Osteoblast (primary cell): ENCODE measurements at regions not wholly inside any gene's neighbourhood (a gene's known extent, or its start where the extent isn't known, plus 50 kb on each side); places are given as distances from the start of the nearest gene placed in this dataset. TPM values are rescaled to one million over a fixed set of nuclear protein-coding genes. Genes with fewer than 3 reads are reported as not detected.

Experiments used
- DNase-seq: peaks from one replicate; pipeline ENCODE4 v3.0.0; 2011; ENCODE audit warnings: low spot score, mixed read lengths; ENCODE audit not compliant: insufficient read length; ENCODE audit errors: missing footprints
- H2AFZ ChIP-seq: 2 replicates; pipeline ENCODE4 v1.6.0; 2011; ENCODE audit warnings: mild to moderate bottlenecking, low read length
- H3K27ac ChIP-seq: 2 replicates; pipeline ENCODE4 v1.5.1; 2011; ENCODE audit warnings: mild to moderate bottlenecking, low read depth, low read length, moderate library complexity
- H3K27me3 ChIP-seq: 2 replicates; pipeline ENCODE4 v1.6.0; 2012; ENCODE audit warnings: mild to moderate bottlenecking, control low read depth, inconsistent platforms, low read length, moderate library complexity; ENCODE audit not compliant: insufficient read depth
- H3K36me3 ChIP-seq: 2 replicates; pipeline ENCODE4 v1.5.1; 2011; ENCODE audit warnings: mild to moderate bottlenecking, low read length, control low read depth, moderate library complexity; ENCODE audit not compliant: insufficient read depth
- H3K4me1 ChIP-seq: 2 replicates; pipeline ENCODE4 v1.5.1; 2011; ENCODE audit warnings: mild to moderate bottlenecking, low read length, control low read depth, moderate library complexity; ENCODE audit not compliant: insufficient read depth
- H3K4me2 ChIP-seq: 2 replicates; pipeline ENCODE4 v1.6.0; 2011; ENCODE audit warnings: mild to moderate bottlenecking, low read length; ENCODE audit not compliant: insufficient read depth
- H3K4me3 ChIP-seq: fragments of 200-600 bp; sonication (generic); 3 replicates; pipeline ENCODE4 v1.5.1; 2012; ENCODE audit warnings: mild to moderate bottlenecking, low read length, inconsistent platforms; ENCODE audit not compliant: insufficient read depth
- H3K79me2 ChIP-seq: 2 replicates; pipeline ENCODE4 v1.6.0; 2012; ENCODE audit warnings: mild to moderate bottlenecking, low read length, control low read depth, inconsistent platforms; ENCODE audit not compliant: insufficient read depth
- H3K9me3 ChIP-seq: 2 replicates; pipeline ENCODE4 v1.5.1; 2011; ENCODE audit warnings: low read depth, low read length, control low read depth
- H4K20me1 ChIP-seq: 2 replicates; pipeline ENCODE4 v1.6.0; 2012; ENCODE audit warnings: mild to moderate bottlenecking, low read length, control low read depth; ENCODE audit not compliant: insufficient read depth
- small RNA-seq: library from RNA; depleted of rRNA; stranded (forward); fragments of <200 nt; gene quantifications from one replicate; pipeline ENCODE3, GENCODE V24; 2012
- TF ChIP-seq, protein P1 (sequence below): IDR thresholded peaks from 2 replicates; pipeline ENCODE4 v1.5.1; 2011; ENCODE audit warnings: mild to moderate bottlenecking, low read depth, low read length, moderate library complexity; ENCODE audit errors: extremely low read depth

DNA sequence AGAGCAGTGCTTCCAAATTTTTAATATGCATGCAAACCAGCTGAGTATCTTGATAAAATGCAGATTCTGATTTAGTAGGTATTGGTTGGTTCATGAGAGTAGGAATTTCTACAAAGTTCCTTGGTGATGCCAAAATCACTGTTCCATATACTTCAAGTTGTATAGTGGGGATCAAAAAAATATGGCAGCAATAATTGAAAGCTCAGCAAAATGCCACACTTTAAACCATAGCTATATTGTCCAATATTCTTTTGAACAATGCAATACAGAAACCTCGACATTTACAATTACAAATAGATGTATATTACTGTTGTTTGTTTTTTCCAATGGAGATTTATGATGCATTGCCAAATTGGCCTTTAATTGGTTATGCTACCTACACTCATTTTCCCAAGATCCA, 55.7 kb upstream of the NCAM2 start:
- H3K4me2 ChIP-seq, result no peak overlapping the region
- H3K4me3 ChIP-seq, result no peak overlapping the region
- no peaks in the 10 kb centered on the region for H3K27me3 ChIP-seq
- H2AFZ ChIP-seq, result no peak overlapping the region
- H3K4me1 ChIP-seq, result no peaks in the 10 kb centered on the region
- peaks cover 5% of the 10 kb centered on the region for H3K9me3 ChIP-seq
- no peaks in the 10 kb centered on the region for H4K20me1 ChIP-seq
- no peaks in the 10 kb centered on the region for H3K36me3 ChIP-seq
- H3K79me2 ChIP-seq, result no peaks in the 10 kb centered on the region
- TF ChIP-seq, protein P1, sequence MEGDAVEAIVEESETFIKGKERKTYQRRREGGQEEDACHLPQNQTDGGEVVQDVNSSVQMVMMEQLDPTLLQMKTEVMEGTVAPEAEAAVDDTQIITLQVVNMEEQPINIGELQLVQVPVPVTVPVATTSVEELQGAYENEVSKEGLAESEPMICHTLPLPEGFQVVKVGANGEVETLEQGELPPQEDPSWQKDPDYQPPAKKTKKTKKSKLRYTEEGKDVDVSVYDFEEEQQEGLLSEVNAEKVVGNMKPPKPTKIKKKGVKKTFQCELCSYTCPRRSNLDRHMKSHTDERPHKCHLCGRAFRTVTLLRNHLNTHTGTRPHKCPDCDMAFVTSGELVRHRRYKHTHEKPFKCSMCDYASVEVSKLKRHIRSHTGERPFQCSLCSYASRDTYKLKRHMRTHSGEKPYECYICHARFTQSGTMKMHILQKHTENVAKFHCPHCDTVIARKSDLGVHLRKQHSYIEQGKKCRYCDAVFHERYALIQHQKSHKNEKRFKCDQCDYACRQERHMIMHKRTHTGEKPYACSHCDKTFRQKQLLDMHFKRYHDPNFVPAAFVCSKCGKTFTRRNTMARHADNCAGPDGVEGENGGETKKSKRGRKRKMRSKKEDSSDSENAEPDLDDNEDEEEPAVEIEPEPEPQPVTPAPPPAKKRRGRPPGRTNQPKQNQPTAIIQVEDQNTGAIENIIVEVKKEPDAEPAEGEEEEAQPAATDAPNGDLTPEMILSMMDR, result no peak
- no peak for DNase-seq
- no peak overlapping the region for H3K27ac ChIP-seq

DNA sequence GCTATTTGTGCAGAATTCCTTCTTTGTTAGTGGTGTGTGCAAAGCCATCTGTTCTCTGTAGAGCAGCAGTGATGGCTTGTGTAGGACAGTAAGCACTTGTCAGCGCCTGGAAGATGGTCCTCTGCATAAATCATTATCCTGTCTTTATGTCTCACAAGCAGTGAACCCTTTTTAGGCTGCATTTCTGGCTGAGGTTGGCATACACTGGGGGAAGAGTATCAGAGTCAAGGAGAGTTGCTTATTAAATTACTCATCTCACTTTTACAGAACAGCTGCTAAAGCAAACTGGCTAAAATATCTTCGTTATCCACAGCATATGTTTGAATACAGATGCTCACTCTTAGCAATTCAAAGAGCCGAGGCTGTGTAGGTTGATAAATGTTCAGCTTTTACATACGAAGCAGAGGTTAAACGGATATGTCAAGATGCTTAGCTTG, 54.6 kb upstream of the NCAM2 start:
- Histone ChIP-seq H2AFZ (no peak overlapping the region), H3K79me2 (no peaks in the 10 kb centered on the region), H3K9me3 (peaks cover 5% of the 10 kb centered on the region), H3K4me3 (no peak overlapping the region), H3K27me3 (no peaks in the 10 kb centered on the region), H3K4me2 (no peak overlapping the region), H4K20me1 (no peaks in the 10 kb centered on the region), H3K4me1 (no peaks in the 10 kb centered on the region), H3K36me3 (no peaks in the 10 kb centered on the region), H3K27ac (no peak overlapping the region)
- TF ChIP-seq, protein P1, result no peak
- DNase-seq, result no peak

DNA sequence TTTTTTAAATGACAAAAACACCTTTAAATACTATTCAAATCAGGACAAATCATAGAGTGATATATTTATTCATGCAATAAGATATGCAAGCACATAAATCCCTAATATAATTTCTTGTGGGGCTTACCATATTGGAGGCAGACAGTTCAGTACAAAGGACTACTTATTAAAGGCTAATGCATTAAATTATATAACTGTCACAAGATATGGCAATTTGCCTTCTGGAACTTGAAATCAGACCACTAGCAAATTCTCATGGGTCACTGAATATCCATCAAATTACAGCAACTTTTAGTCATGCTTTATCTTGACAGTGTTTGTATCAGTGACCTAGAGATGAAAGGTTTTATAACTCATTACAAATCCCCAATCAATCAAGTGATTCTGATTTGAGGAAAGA, 54.1 kb upstream of the NCAM2 start:
- H3K36me3 ChIP-seq, result no peaks in the 10 kb centered on the region
- H3K79me2 ChIP-seq, result no peaks in the 10 kb centered on the region
- no peak for DNase-seq
- no peaks in the 10 kb centered on the region for H3K27me3 ChIP-seq
- H2AFZ ChIP-seq, result no peak overlapping the region
- H3K27ac ChIP-seq, result no peak overlapping the region
- no peaks in the 10 kb centered on the region for H3K4me1 ChIP-seq
- no peak overlapping the region for H3K4me2 ChIP-seq
- H4K20me1 ChIP-seq, result no peaks in the 10 kb centered on the region
- H3K4me3 ChIP-seq, result no peak overlapping the region
- H3K9me3 ChIP-seq, result peaks cover 5% of the 10 kb centered on the region
- TF ChIP-seq, protein P1, result no peak

DNA sequence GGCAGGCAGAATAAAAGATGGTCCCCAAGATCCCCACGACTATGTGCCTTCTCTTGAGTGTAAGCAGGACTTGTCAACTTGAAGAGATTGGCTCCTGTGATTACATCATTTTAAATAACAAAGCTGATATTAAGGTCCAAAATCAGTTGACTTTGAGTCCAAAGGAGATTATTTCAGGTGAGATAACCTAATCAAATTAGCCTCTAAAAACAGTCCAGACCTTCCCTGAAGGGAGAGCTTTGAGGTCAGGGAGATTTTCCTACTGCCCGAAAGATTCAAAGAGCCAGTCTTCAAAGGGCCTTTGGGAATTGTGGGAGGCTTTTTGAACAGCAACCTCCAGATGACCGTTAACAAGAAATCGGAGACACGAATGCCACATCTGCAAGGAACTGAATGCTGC, 51.5 kb upstream of the NCAM2 start:
- Histone ChIP-seq H2AFZ (no peak overlapping the region), H3K4me2 (no peak overlapping the region), H3K36me3 (no peaks in the 10 kb centered on the region), H3K79me2 (no peaks in the 10 kb centered on the region), H3K4me1 (no peaks in the 10 kb centered on the region), H3K27me3 (no peaks in the 10 kb centered on the region), H3K4me3 (no peak overlapping the region), H3K27ac (no peak overlapping the region), H4K20me1 (no peaks in the 10 kb centered on the region), H3K9me3 (peaks cover 2% of the 10 kb centered on the region)
- TF ChIP-seq, protein P1, result no peak
- DNase-seq, result no peak

Small RNA genes lying in the stretch of these regions (small RNA-seq; reads per million reads assigned to genes)
- gene AL157359.3 (not detected), gene AP001506.1 (not detected), gene MIR548X (not detected), gene RN7SKP147 (not detected), gene RNU1-139P (1.9 reads per million, percentile 62 among the genes with 10 or more reads in this experiment), gene RNU6-772P (not detected), gene RPL37P4 (not detected)
